GM19463 (cell line): ENCODE measurements at regions not wholly inside any gene's neighbourhood (a gene's known extent, or its start where the extent isn't known, plus 50 kb on each side); places are given as distances from the start of the nearest gene placed in this dataset.
"Not testable (repeated sequence)": the region's sequence is repeated elsewhere in the genome, so short reads cannot be mapped to it uniquely, and the experiment has no call there.

Experiments used
- ATAC-seq: cut with Tn5 transposase; IDR thresholded peaks from one replicate; pipeline ENCODE4 v1.9.1; 2021; ENCODE audit warnings: mild to moderate bottlenecking, moderate library complexity; ENCODE audit not compliant: unreplicated experiment

DNA sequence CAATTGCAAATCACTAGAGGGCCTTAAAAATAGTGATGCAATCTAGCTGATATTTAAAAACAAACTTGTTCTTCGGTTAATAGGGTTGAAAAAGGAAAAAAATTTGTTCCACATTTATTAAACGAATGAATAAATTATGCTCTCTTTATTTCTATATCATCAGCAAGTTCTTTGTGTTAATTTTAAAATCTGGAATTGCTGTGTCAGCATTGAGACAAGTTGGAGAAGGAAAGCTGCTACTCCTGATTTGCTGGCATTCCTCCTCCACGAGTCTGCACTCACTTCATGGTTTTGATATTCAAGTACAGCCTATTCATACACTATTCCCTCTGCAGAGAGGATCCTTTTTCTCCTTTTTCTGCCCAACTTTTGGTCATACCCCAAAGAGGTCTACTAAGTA, 117.6 kb downstream of the MRPL39 start:
- no peak for ATAC-seq

DNA sequence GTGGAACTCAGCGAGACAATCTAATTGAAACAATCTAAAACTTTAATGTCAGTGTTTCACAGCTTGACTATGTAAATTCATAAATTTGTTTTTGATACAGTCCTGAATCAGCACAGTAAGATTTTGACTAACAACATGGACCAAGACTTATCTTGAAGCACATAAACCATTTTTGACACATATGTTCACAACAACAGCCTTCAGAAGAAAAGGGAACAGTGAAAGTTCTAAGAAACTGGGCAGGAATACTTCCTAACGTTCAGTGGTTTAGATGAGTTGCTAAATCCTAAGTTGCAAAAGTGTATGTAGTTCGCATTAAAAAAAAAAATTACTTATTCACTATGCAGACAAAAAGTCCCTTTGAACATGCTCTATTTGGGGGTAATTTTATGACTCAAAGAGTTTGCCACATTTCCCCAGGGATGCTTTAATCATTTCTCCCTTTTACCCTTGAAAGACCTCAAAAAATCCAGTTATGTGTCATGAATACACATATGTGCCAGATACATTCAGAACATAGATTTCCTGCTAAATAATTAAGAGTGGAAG, 120.2 kb downstream of the MRPL39 start:
- ATAC-seq, result peak; percentile 66

DNA sequence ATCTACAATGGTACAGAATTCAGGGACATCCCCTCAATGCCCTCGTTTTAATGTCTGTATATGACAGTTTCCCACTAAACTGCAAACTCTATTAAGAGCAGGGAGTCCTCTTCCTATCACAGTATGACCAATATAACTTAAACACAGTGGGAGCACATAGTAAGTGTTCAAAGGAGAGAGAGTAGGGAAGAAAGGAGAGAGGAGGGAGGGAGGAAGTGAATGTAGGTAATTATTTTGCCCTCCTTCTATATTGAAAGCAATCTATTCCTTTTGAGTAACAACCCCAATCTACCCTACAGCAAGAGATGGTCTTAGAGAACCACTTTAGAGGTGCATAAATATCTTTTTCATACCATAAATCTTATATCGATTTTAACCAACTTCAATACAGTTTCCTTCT, 121.4 kb downstream of the MRPL39 start:
- ATAC-seq, result no peak

DNA sequence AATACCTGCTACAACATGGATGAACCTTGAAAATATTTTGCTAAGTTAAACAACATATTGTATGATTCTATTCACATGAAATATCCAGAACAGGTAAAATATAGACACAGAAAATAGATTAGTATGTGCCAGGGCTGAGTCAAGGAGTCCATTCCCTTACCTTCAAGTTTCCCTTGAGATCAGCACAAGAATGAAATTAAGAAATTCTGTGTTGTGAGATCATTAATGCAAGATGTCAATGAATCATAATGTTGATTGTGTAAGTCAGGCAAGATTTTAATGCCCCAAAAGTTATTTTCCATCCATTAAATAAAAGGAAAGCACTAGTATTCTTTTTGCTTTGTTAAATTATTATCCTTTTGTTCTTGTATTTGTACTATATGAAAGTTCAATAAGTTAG, 139.4 kb downstream of the MRPL39 start:
- ATAC-seq, result no peak

DNA sequence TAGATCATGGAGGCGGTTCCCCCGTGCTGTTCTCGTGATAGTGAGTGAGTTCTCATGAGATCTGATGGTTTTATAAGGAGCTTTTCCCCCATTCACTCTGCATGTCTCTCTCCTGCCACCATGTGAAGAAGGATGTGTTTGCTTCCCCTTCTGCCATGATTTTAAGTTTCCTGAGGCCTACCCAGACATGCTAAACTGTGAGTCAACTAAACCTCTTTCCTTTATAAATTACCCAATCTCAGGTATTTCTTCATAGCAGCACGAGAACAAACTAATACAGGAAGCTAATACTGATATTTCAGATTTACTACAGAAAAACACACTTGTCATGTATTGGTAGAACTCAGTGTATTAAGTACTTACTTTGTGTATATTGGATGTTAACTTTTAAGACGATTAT, 140.2 kb downstream of the MRPL39 start:
- ATAC-seq, result not testable (repeated sequence)

DNA sequence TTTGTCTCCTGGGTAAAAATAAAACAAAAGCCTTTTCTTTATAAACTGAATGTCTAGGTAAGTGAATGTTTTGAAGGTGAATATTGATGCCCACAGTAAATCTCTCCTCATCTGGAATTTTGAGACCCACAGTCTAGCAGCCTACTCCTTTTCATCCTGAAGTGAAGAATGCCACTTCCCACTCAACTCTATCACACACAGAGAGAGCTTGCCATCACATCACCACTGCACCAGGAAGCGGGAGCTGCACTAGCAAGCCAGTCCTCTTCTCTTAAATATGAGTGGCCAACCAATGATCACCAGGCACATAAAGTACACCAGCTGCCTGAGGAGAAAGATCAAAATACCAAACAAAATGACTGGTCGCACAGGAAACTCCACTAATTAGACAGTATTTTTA, 140.8 kb downstream of the MRPL39 start:
- no peak for ATAC-seq

DNA sequence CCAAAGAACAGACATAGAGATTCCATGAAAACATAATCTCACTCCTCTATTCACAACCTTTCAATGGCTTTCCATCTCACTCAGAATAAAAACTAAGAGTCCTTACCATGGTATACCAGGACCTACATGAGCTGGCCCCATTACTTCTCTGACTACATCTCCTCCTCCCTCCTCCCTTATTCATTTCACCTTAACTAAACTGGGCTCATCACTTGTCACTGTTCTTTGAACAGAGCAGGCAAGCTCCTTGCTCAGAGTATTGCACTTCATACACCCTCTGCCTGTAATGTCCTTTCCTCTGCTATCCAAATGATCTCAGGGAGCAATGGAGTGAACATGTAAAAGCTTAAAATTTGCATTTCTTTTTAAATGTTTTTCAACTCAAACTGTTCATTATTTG, 142.0 kb downstream of the MRPL39 start:
- ATAC-seq, result no peak

DNA sequence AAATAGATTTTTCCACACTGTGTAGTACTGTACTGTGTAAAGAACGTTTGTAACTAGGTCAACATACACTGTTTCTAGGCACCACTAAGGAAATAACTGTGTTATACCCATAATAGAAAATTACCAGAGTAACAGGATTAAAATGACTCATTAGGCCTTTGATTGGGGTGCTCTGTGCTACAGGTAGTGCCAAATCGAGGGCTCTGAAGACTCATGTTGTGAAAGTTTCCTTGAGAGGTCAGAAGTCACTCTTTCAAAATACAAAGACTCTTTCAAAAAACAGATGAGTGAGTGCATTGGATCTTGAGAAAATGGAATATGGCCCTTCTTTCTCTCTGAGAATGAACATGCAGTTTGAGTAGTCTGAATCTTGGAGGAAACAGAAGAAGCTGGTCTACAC, 143.0 kb downstream of the MRPL39 start:
- ATAC-seq, result peak; percentile 54

DNA sequence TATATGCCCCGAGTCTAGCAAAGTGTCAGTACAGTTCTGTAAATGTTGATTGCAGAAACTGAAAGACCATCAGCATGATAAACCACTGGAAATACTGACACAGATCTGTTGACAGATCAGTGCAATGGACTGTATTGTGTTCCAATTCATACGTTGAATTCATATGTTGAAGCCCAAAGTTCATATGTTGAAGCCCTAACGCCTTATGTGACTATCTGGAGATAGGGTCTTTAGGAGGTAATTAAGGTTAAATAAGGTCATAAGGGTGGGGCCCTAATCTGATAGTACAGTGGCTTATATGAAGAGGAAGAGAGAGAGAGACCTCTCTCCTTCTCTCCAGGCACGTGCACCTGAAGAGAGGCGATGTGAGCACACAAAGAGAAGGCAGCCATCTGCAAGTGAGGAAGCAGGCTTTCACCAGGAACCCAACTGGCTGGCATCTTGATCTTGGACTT, 144.7 kb downstream of the MRPL39 start:
- ATAC-seq, result peak; percentile 54

DNA sequence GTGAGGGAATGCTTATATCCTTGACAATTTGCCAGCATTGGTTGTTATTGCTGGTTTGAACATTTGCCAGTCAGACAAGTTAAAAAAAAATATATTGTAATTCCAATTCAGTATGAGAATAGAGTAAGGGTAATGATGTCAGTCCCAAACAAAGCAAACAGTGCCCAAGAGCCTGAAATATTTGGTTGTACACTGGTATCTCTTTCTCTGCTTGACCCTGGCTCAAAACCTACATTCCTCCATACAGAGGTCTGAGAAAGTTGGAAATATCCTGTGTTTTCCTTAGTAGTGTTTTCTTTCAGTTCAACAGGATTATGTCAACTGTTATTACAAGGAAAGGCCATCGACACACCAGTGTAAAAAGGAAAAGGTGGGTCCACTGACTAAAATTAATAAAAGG, 145.6 kb downstream of the MRPL39 start:
- no peak for ATAC-seq

DNA sequence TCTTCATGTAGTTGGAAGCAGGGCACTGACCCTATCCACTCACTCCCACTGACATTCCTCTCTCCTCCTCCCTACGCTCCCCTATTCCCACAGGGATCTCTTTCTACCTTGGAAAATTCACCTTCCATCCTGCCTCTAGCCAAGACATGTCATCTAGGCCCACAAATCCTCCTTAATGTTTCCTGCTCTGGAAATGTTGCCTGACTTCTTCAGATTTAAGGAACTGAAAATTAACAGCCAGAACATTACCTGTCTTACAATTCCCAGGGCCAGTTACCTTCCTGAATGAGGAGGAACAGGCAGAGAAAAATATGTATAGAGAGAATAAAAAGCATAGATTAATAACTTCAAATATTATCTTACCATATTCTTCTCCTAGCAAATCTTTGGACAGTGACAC, 147.3 kb downstream of the MRPL39 start:
- ATAC-seq, result no peak

DNA sequence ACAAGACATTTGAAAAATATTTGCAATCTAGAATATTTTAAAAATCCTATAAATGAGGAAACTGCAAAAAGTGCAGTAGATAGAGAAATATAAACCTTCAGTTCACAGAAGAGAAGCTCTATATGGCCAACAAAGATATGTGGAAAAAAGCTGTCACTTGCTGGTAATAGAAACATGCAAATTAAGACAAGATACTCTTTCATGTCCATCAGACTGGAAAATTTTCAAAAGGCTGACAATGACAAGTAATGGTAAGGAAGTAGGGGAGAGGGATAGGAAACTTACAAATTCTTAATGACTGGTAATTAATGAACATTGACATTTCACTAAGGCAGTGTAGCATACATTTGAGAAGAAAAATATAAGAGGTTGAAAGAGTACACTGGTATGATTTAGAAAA, 147.9 kb downstream of the MRPL39 start:
- no peak for ATAC-seq

DNA sequence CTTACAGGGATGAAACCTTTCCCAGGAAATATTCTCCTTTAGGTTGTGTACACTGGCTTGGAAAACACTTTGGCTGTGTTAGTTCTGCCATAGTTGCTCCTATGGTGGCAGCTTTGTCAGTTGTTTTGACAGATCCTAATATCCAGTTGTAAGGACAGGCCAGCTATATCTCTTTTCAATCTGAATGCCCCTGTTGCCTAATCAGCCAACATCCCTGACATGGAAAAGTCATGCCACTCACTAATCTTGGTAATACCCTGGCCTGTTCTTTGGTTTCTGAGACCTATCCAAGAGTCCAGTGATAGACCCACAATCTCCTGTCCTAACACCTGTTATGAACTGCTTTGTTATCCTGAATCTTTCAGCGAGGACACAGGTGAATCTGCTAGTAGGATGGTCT, 148.8 kb downstream of the MRPL39 start:
- no peak for ATAC-seq

DNA sequence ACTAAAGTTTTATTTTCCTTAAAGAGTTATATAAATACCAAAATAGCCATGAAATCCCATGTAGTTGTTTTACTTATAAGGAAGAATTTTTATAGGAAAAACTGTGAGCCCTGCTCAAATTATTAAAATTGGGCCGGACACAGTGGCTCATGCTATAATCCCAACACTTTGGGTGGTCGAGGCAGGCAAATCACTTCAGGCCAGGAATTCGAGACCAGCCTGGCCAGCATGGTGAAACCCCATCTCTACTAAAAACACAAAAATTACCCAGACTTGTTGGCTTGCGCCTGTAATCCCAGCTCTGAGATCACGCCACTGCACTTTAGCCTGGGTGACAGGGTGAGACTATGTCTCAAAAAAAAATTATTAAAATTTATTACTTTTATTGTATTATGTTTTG, 149.3 kb downstream of the MRPL39 start:
- ATAC-seq, result no peak

DNA sequence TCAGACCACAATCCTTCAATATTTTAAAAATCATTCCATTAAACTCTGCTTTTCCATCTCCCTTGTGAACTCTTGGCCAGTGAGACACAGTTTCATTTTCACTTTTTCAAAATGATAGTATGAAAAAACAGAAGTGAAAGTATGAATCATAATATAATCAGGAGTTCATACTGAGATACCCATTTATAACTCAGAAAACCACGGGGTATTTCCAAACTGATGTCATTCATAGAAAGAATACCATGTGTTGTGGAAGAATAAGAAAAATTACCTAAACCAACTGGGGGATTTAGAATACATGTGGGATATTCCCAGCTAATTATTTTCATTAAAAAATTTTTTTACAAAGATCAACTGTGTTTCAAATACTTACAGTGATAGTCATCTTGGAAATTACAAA, 149.9 kb downstream of the MRPL39 start:
- peak; percentile 38 for ATAC-seq

DNA sequence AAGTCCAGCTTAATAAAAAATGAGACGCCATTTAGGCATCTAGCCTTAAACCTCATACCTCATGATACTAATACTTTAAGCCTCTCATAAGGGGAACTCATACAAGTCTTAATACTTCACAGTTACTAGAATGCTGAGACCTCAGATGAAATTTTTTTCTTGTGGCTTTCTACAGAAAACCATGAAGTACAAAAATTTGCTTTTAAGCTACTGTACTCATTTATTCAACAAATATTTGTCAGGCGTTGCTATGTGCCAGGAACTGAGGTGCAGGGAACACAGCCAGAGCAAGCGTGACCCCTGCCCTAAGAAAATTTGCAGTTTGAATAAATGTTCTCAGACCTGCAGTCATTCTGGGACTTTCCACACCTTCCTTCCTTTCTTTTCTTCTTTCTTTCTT, 150.6 kb downstream of the MRPL39 start:
- ATAC-seq, result peak; percentile 65

DNA sequence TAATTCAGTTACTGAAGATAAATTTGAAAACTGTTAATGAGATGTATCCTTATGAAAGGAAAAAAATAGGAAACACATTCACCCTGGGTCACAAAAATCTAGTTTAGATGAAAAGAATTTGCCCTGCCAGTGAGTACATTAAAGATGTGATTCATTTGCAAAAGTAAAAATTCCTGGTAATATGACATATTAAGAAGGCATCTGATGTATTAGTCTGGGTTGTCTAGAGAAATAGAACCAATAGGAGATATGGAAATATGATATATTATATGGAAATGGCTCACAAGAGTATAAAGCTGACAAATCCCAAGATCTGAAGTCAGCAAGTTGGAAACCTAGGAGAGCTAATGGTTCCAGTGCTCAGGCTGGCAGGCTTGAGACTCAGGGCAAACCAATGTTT, 153.8 kb downstream of the MRPL39 start:
- no peak for ATAC-seq

DNA sequence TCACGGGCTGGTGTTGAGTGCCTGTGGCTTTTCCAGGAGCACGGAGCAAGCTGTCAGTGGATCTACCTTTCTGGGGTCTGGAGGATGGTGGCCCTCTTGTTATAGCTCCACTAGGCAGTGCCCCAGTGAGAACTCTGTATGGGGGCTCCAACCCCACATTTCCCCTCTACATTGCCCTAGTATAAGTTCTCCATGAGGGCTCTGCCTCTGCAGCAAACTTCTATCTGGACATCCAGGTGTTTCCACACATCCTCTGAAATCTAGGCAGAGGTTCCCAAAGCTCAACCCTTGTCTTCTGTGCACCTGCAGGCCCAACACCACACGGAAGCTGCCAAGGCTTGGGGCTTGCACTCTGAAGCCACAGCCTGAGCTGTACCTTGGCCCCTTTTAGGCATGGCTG, 157.3 kb downstream of the MRPL39 start:
- ATAC-seq, result no peak

DNA sequence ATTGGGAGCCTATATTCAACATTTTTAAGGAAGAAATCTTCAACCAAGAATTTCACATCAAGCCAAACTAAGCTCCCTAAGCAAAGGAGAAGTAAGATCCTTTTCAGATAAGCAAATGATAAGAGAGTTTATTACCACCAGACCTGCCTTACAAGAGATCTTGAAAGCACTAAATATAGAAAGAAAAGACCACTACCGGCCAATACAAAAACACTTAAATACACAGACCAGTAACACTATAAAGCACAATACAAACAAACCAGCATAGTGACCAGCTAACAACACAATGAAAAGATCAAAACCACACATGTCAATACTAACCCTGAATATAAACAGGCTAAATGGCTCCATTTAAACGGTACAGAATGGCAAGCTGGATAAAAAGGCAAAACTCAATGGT, 165.4 kb downstream of the MRPL39 start:
- no peak for ATAC-seq

DNA sequence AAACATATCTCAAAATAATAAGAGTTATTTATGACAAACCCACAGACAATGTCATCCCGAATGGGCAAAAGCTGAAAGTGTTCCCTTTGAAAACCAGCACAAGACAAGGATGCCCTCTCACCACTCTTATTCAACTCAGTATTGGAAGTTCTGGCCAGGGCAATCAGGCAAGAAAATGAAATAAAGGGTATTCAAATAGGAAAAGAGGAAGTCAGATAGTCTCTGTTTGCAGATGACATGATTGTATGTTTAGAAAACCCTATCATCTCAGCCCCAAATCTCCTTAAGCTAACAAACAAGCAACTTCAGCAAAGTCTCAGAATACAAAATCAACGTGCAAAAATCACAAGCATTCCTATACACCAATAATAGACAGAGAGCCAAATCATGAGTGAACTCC, 169.8 kb downstream of the MRPL39 start:
- not testable (repeated sequence) for ATAC-seq

DNA sequence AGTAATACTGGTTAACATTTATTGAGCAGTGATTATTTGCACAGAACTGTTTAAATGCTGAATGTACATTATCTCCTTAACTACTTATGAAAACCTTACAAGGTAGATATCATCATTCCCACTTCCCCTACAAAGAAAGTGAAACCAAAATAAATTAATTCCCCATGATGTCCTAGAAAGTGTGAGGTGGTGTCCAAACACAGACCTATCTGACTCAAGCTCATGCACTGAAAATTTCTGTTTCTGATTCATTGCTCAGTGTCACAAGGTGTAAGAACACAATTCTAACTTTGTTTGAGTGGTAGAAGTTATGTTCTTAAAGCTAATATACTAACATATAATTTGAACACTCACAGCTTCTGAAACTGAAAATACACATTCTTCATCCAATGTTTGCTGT, 178.7 kb downstream of the MRPL39 start:
- ATAC-seq, result peak; percentile 68

DNA sequence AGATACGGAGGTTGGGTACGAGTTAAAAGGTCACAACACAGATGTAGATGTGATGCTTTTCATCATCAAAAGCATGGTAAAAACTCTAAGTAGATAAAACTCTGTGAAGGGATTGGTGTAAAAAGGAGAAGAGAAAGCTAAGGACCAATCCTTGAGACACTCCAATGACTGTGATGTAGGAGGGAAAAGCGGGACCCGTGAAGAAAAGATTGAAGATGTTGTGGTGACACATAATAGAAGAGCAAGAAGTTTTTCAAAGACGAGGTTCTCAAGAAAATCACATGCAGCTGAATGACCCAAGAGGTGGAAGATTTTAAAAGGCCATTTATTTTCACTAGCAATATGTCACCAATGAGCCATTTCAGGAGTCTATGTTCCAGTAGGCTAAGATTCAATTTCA, 179.5 kb downstream of the MRPL39 start:
- no peak for ATAC-seq

DNA sequence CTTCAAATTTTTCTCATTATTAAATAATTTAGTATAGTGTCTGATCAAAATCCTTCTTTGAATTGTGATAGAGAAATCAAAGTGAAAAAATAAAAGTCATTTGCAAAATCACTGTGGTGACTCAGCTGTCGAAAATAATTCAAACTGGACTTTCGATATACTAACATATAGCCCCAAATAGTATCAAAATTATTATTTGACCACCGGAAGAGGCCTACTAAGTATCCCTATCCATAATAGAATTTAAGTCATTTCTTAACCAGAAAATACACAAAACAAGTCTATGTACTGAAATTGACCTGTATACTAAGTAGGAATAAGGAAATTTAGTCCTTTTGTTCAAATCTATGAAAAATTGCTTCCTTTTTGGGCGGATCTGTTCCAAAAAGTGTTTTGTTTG, 180.7 kb downstream of the MRPL39 start:
- no peak for ATAC-seq

DNA sequence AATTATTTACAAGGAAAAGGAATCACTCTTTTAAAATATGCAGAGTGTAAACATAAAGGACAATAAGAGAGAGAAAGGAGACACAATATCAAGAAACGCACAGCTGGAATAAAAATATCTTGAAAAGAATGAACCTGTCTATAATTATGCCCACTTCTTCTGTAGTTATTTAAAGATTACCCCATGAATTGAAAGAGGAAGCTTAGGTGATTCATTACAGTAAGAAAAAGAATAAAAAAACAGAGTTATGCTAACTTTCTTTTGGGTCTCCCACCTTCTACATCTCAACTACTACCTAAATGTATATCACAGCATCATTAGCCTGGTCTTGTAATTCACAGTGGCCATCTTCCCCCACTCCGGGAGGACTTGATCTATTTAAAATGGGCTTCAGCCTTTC, 182.1 kb downstream of the MRPL39 start:
- no peak for ATAC-seq
